Neural crest cell (in vitro differentiated cells): ENCODE measurements at regions not wholly inside any gene's neighbourhood (a gene's known extent, or its start where the extent isn't known, plus 50 kb on each side); places are given as distances from the start of the nearest gene placed in this dataset.

ENCODE experiments used
- DNase-seq: peaks from one replicate; pipeline ENCODE4 v3.0.0; 2021; ENCODE audit warnings: low read depth, mixed read lengths, low spot score
- H3K27ac Mint-ChIP-seq: one replicate; pipeline ENCODE4 v1.8.0; 2021; ENCODE audit warnings: mild to moderate bottlenecking, mixed read lengths; ENCODE audit not compliant: unreplicated experiment
- H3K27me3 Mint-ChIP-seq: 2 replicates; pipeline ENCODE4 v1.8.0; 2021; ENCODE audit warnings: low read depth, mild to moderate bottlenecking, mixed read lengths
- H3K36me3 Mint-ChIP-seq: 2 replicates; pipeline ENCODE4 v1.8.0; 2021; ENCODE audit warnings: low read depth, mild to moderate bottlenecking, mixed read lengths
- H3K4me1 Mint-ChIP-seq: 2 replicates; pipeline ENCODE4 v1.8.0; 2021; ENCODE audit warnings: mixed read lengths
- H3K4me3 Mint-ChIP-seq: one replicate; pipeline ENCODE4 v1.8.0; 2021; ENCODE audit warnings: mild to moderate bottlenecking, mixed read lengths
- H3K9me3 Mint-ChIP-seq: 2 replicates; pipeline ENCODE4 v1.8.0; 2021; ENCODE audit warnings: mixed read lengths
- CTCF ChIP-seq: fragments of 200-600 bp; sonication (generic); conservative IDR thresholded peaks from 2 replicates; pipeline ENCODE4 v1.5.0; 2021; ENCODE audit warnings: antibody characterized with exemption, mild to moderate bottlenecking

- Mint-ChIP-seq H3K27me3 (no peaks in the 10 kb centered on the region), H3K36me3 (no peaks in the 10 kb centered on the region), H3K9me3 (no peaks in the 10 kb centered on the region), H3K27ac (no peak overlapping the region), H3K4me3 (no peak overlapping the region), H3K4me1 (no peaks in the 10 kb centered on the region)
- no peak for TF ChIP-seq CTCF
- no peak for DNase-seq
These were observed 203.6 kb upstream of the AKR1E2 start for GRCh38 chr10:4622384-4622783.

- no peak overlapping the region for H3K4me3 Mint-ChIP-seq
These were observed 208.4 kb upstream of the AKR1E2 start for GRCh38 chr10:4617589-4617988.

GRCh38 chr10:4615042-4615441 is 211.0 kb upstream of the AKR1E2 start:
- no peaks in the 10 kb centered on the region for H3K27me3 Mint-ChIP-seq
- H3K27ac Mint-ChIP-seq, result no peak overlapping the region
- DNase-seq, result no peak
- peaks cover 4% of the 10 kb centered on the region for H3K9me3 Mint-ChIP-seq
- no peak overlapping the region for H3K4me3 Mint-ChIP-seq
- no peaks in the 10 kb centered on the region for H3K36me3 Mint-ChIP-seq
- no peaks in the 10 kb centered on the region for H3K4me1 Mint-ChIP-seq
- no peak for TF ChIP-seq CTCF

More at GRCh38 chr10:4617589-4617988, 208.4 kb upstream of the AKR1E2 start:
- Mint-ChIP-seq H3K9me3 (peaks cover 4% of the 10 kb centered on the region), H3K27me3 (no peaks in the 10 kb centered on the region), H3K4me1 (no peaks in the 10 kb centered on the region), H3K36me3 (no peaks in the 10 kb centered on the region), H3K27ac (no peak overlapping the region)
- no peak for TF ChIP-seq CTCF
- no peak for DNase-seq

- no peaks in the 10 kb centered on the region for H3K4me1 Mint-ChIP-seq
- no peak overlapping the region for H3K27ac Mint-ChIP-seq
- DNase-seq, result no peak
- no peaks in the 10 kb centered on the region for H3K36me3 Mint-ChIP-seq
- no peak for TF ChIP-seq CTCF
- H3K4me3 Mint-ChIP-seq, result no peak overlapping the region
- H3K27me3 Mint-ChIP-seq, result no peaks in the 10 kb centered on the region
- no peaks in the 10 kb centered on the region for H3K9me3 Mint-ChIP-seq
These were observed 216.8 kb upstream of the AKR1E2 start for GRCh38 chr10:4609251-4609650.

GRCh38 chr10:4607681-4608080 is 218.3 kb upstream of the AKR1E2 start:
- Mint-ChIP-seq H3K27me3 (no peaks in the 10 kb centered on the region), H3K27ac (no peak overlapping the region), H3K4me1 (no peaks in the 10 kb centered on the region), H3K36me3 (no peaks in the 10 kb centered on the region), H3K4me3 (no peak overlapping the region), H3K9me3 (no peaks in the 10 kb centered on the region)
- no peak for TF ChIP-seq CTCF
- DNase-seq, result no peak
